ENCODE measurements at regions not wholly inside any gene's neighbourhood (a gene's known extent, or its start where the extent isn't known, plus 50 kb on each side); places are given as distances from the start of the nearest gene placed in this dataset.

DNA sequence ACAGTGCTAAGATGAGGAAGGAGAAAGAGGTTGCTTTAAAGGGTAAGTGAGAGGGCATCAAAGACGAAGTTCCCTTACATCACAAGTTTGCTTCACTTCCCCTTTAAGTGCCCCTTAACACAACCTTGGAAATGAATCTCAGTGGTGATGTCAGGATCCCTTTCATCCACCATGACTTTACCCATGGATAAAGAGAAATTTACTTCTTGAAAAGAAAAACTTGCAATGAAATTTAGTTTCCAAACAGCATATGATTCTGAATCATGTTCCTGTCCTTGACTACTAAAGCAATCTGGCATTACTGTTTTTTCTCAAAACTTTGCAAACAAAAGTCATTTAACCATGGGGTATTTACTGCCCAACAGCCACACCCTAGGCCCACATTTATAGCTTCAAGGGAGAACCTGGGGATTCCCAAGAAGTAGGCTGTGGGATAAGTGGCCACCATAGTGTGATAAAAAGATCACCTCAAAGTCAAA, 135.9 kb downstream of the ITGB8 start:
- TF ChIP-seq, protein P1, sequence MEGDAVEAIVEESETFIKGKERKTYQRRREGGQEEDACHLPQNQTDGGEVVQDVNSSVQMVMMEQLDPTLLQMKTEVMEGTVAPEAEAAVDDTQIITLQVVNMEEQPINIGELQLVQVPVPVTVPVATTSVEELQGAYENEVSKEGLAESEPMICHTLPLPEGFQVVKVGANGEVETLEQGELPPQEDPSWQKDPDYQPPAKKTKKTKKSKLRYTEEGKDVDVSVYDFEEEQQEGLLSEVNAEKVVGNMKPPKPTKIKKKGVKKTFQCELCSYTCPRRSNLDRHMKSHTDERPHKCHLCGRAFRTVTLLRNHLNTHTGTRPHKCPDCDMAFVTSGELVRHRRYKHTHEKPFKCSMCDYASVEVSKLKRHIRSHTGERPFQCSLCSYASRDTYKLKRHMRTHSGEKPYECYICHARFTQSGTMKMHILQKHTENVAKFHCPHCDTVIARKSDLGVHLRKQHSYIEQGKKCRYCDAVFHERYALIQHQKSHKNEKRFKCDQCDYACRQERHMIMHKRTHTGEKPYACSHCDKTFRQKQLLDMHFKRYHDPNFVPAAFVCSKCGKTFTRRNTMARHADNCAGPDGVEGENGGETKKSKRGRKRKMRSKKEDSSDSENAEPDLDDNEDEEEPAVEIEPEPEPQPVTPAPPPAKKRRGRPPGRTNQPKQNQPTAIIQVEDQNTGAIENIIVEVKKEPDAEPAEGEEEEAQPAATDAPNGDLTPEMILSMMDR (IDR thresholded peaks at IDR 0.05; ENCODE audit: low read depth, low read length, missing control alignments) = no peak
- no peak overlapping the region for H3K4me3 ChIP-seq (replicated peaks; ENCODE audit: low read depth, low read length)
- DNase-seq (ENCODE audit: extremely low read depth, low read depth) = no peak

DNA sequence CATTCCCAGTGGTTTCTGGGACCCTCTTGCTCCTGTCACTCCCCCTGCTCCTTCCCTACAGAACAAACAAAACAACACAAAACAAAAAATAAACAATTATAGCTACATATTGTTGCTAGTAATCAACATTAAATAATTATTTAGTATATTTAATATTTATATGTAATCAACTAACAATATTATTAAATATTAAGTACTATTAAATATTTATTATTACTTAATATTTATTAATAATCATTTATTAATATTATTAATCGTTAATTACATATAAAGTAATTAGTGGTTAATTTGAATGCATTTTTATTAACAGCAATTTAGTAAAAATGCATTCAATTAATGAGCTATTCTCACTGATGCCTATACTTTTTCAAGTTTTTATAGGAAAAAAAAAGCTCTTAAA, 139.4 kb downstream of the ITGB8 start:
- TF ChIP-seq, protein P1 (IDR thresholded peaks at IDR 0.05; ENCODE audit: low read depth, low read length, missing control alignments) = no peak
- no peak overlapping the region for H3K4me3 ChIP-seq (replicated peaks; ENCODE audit: low read depth, low read length)
- no peak for DNase-seq (ENCODE audit: extremely low read depth, low read depth)

DNA sequence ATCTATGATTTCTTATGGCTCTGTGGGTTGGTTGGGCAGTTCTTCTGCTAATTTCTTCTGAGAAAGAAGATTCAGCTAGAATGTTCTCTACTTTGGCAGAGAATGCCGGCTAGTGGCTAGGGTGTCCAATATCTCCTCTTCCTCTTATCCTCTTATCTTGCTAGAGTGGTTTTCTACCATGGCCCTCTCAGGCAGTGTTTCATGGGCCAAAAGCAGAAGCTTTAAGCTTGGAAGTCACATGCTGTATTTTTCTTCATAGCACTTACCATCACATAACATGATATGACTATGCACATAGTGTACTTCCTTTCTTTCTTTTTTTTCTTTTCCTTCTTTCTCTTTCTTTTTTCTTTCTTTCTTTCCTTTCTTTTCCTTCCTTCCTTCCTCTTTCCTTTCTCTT, 140.0 kb downstream of the ITGB8 start:
- TF ChIP-seq, protein P1 (IDR thresholded peaks at IDR 0.05; ENCODE audit: low read depth, low read length, missing control alignments) = no peak
- H3K4me3 ChIP-seq (replicated peaks; ENCODE audit: low read depth, low read length) = no peak overlapping the region
- no peak for DNase-seq (ENCODE audit: extremely low read depth, low read depth)

DNA sequence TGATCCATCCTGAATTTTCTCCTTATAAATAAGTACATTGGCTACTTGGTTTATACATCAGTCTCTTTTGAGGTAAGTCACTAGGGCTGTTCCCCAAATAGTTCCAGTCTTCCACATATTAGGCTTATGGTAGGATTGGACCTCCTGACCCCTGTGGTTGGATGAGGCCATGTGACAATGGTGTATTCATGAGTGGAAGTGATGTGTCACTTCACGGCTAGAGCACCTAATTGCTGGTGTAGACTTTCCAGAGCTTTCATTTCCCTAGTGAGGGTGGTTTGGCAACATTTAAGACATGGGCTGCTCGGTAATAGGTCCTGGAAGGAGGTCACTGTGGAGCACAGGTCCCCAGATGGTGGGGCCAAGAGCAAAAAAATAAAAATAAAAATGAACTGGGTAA, 141.2 kb upstream of the ABCB5 start:
- TF ChIP-seq, protein P1 (IDR thresholded peaks at IDR 0.05; ENCODE audit: low read depth, low read length, missing control alignments) = no peak
- no peak overlapping the region for H3K4me3 ChIP-seq (replicated peaks; ENCODE audit: low read depth, low read length)
- DNase-seq (ENCODE audit: extremely low read depth, low read depth) = no peak

DNA sequence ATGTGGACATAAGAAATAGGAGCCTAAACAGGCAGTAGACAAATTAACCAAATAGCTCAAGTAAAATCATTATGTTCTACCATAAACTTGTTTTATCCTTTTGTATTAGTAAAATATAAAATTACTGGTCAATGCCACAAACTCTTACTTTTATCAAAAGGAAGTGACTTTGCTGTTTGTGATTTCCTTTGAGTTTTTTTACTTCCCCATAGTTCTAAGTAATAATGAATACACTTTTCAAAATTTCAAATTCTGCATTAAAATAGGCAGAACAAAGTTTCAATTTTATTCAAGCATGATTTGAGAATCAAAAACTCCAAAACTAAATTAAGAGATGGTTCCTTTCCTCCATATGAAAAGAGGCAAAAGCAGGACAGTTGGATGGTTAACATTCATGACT, 139.7 kb upstream of the ABCB5 start:
- H3K4me3 ChIP-seq (replicated peaks; ENCODE audit: low read depth, low read length) = no peak overlapping the region
- DNase-seq (ENCODE audit: extremely low read depth, low read depth) = no peak
- TF ChIP-seq, protein P1 (IDR thresholded peaks at IDR 0.05; ENCODE audit: low read depth, low read length, missing control alignments) = no peak

DNA sequence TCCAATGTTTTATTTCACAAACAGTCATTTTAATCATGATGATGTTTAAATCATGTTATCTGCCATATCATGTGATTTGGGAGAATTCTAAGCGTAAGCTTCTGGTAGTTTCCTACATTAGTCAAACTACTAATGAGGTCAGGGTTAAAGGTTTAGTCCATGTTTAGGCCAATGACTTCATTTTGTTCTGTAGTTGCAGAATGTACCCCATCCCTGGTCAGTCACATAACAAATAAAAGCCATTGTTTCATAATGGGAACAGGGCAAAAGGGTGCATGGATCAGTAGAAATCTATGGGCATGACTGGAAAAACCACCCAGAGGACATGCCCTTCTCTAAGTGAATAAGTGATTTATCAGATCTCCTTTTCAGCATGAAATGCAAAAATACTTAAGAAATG, 138.4 kb upstream of the ABCB5 start:
- no peak for DNase-seq (ENCODE audit: extremely low read depth, low read depth)
- H3K4me3 ChIP-seq (replicated peaks; ENCODE audit: low read depth, low read length) = no peak overlapping the region
- TF ChIP-seq, protein P1 (IDR thresholded peaks at IDR 0.05; ENCODE audit: low read depth, low read length, missing control alignments) = no peak

DNA sequence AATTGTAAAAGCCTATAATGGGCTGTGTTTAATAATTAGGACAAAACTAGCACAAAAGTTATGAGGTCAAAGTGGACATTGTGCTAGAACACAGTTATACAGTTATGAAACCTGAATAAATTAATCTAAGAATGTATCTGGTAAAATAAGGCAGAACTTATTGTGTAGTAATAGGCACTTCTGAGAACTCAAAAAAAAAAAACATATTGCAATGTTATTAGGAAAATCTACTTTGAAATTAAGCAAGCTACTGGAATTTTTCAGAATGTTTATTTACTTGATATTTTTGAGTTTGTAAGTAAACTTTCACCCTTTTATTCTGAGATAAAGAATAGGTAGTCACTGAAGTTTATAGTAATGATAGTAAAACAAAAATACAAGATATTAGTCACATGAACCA, 135.8 kb upstream of the ABCB5 start:
- TF ChIP-seq, protein P1 (IDR thresholded peaks at IDR 0.05; ENCODE audit: low read depth, low read length, missing control alignments) = no peak
- H3K4me3 ChIP-seq (replicated peaks; ENCODE audit: low read depth, low read length) = no peak overlapping the region
- DNase-seq (ENCODE audit: extremely low read depth, low read depth) = no peak
